Adrenal gland (tissue), 5 donors: ENCODE measurements at regions not wholly inside any gene's neighbourhood (a gene's known extent, or its start where the extent isn't known, plus 50 kb on each side); places are given as distances from the start of the nearest gene placed in this dataset.

ENCODE experiments used
- POLR2A ChIP-seq, 2 donors: fragments of 450-650 bp; IDR thresholded peaks; one replicate each; pipeline ENCODE4 v1.6.1; 2017; ENCODE audit warnings: antibody characterized with exemption in 2 of 2, mild to moderate bottlenecking in 2 of 2, moderate library complexity in 1 of 2
- TF ChIP-seq, protein P1 (sequence below), 6 experiments: fragments of 450-650 bp in 4 of 6; fragments of 200-600 bp in 2 of 6; sonication (generic) in 1 of 6; IDR thresholded peaks; 1 replicate in 5 of 6; 2 replicates in 1 of 6; pipeline versions ENCODE4 v1.5.1 to v1.8.0; 2016 to 2021; ENCODE audit warnings: antibody characterized with exemption in 6 of 6, mild to moderate bottlenecking in 2 of 6, moderate library complexity in 1 of 6
- donor health status: DM: no; HTN: no; CAD: no.

GRCh38 chr3:34140616-34141015, 342.2 kb downstream of the PDCD6IP start:
- TF ChIP-seq, protein P1, sequence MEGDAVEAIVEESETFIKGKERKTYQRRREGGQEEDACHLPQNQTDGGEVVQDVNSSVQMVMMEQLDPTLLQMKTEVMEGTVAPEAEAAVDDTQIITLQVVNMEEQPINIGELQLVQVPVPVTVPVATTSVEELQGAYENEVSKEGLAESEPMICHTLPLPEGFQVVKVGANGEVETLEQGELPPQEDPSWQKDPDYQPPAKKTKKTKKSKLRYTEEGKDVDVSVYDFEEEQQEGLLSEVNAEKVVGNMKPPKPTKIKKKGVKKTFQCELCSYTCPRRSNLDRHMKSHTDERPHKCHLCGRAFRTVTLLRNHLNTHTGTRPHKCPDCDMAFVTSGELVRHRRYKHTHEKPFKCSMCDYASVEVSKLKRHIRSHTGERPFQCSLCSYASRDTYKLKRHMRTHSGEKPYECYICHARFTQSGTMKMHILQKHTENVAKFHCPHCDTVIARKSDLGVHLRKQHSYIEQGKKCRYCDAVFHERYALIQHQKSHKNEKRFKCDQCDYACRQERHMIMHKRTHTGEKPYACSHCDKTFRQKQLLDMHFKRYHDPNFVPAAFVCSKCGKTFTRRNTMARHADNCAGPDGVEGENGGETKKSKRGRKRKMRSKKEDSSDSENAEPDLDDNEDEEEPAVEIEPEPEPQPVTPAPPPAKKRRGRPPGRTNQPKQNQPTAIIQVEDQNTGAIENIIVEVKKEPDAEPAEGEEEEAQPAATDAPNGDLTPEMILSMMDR (IDR thresholded peaks at IDR 0.05): no peak
- TF ChIP-seq POLR2A (IDR thresholded peaks at IDR 0.05): no peak
